ENCODE measurements at regions not wholly inside any gene's neighbourhood (a gene's known extent, or its start where the extent isn't known, plus 50 kb on each side); places are given as distances from the start of the nearest gene placed in this dataset.

- Histone ChIP-seq H3K27ac (no peak overlapping the region), H3K27me3 (no peaks in the 10 kb centered on the region), H3K4me3 (no peak overlapping the region), H3K36me3 (replicated peaks in 1 of 2; ENCODE audit: insufficient read depth in 1 of 2, low read depth in 2 of 2) (no peaks in the 10 kb centered on the region), H3K9me3 (no peaks in the 10 kb centered on the region), H3K4me1 (no peaks in the 10 kb centered on the region)
- 68 to 86% methylated on average over 6 of the region's 6 CpGs for WGBS, 2 donors
- DNase-seq: no peak
- TF ChIP-seq CTCF (IDR thresholded peaks at IDR 0.05) (no peak), POLR2A (IDR thresholded peaks at IDR 0.05) (no peak)
- intact Hi-C loops (cut with DNase I): no loop called here
- ATAC-seq: no peak
Observed at GRCh38 chr9:87184956-87185642, 237.8 kb upstream of the GAS1 start.

- WGBS, 2 donors: 66 to 68% methylated on average over 4 of the region's 4 CpGs
- no peak overlapping the region for H3K4me3 ChIP-seq
Observed at GRCh38 chr9:87187656-87188055, 240.3 kb upstream of the GAS1 start.

GRCh38 chr9:87189006-87189405, 241.7 kb upstream of the GAS1 start:
- Histone ChIP-seq H3K4me1 (no peaks in the 10 kb centered on the region), H3K36me3 (replicated peaks in 1 of 2; ENCODE audit: insufficient read depth in 1 of 2, low read depth in 2 of 2) (no peaks in the 10 kb centered on the region), H3K27me3 (no peaks in the 10 kb centered on the region), H3K27ac (no peak overlapping the region), H3K9me3 (no peaks in the 10 kb centered on the region), H3K4me3 (no peak overlapping the region)
- no peak for DNase-seq
- no peak for TF ChIP-seq CTCF (IDR thresholded peaks at IDR 0.05)
- TF ChIP-seq POLR2A (IDR thresholded peaks at IDR 0.05): no peak
- no peak for ATAC-seq
- WGBS, 2 donors: 70 to 85% methylated on average over 4 of the region's 4 CpGs
- intact Hi-C loops (cut with DNase I): no loop called here

More at GRCh38 chr9:87187656-87188055, 240.3 kb upstream of the GAS1 start:
- Histone ChIP-seq H3K27ac (no peak overlapping the region), H3K36me3 (replicated peaks in 1 of 2; ENCODE audit: insufficient read depth in 1 of 2, low read depth in 2 of 2) (no peaks in the 10 kb centered on the region), H3K9me3 (no peaks in the 10 kb centered on the region), H3K27me3 (no peaks in the 10 kb centered on the region), H3K4me1 (no peaks in the 10 kb centered on the region)
- ATAC-seq (no peak), DNase-seq (no peak)
- TF ChIP-seq CTCF (IDR thresholded peaks at IDR 0.05): no peak
- TF ChIP-seq POLR2A (IDR thresholded peaks at IDR 0.05): no peak
- intact Hi-C loops (cut with DNase I): no loop called here

- no peak overlapping the region for H3K27ac ChIP-seq
- no peak for TF ChIP-seq POLR2A (IDR thresholded peaks at IDR 0.05)
- no peak for TF ChIP-seq CTCF (IDR thresholded peaks at IDR 0.05)
- H3K4me3 ChIP-seq: no peak overlapping the region
- 94 to 100% methylated on average over 1 of the region's 1 CpG for WGBS, 2 donors
- intact Hi-C loops (cut with DNase I): no loop called here
- no peaks in the 10 kb centered on the region for H3K27me3 ChIP-seq
- ATAC-seq (no peak), DNase-seq (no peak)
- H3K9me3 ChIP-seq: no peaks in the 10 kb centered on the region
- no peaks in the 10 kb centered on the region for H3K4me1 ChIP-seq
- H3K36me3 ChIP-seq (replicated peaks in 1 of 2; ENCODE audit: insufficient read depth in 1 of 2, low read depth in 2 of 2): no peaks in the 10 kb centered on the region
Observed at GRCh38 chr9:87193151-87193550, 245.8 kb upstream of the GAS1 start.
